Prostate gland (tissue), 2 donors: ENCODE measurements at regions not wholly inside any gene's neighbourhood (a gene's known extent, or its start where the extent isn't known, plus 50 kb on each side); places are given as distances from the start of the nearest gene placed in this dataset.

Source experiments
- POLR2A ChIP-seq: fragments of 450-650 bp; IDR thresholded peaks from one replicate; pipeline ENCODE4 v1.6.1; 2016; ENCODE audit warnings: antibody characterized with exemption, mild to moderate bottlenecking
- TF ChIP-seq, protein P1 (sequence below), 4 experiments: fragments of 200-600 bp in 2 of 4; fragments of 450-650 bp in 2 of 4; sonication (generic) in 2 of 4; IDR thresholded peaks; 1 replicate in 3 of 4; 2 replicates in 1 of 4; pipeline ENCODE4 v1.5.1; 2016 to 2019; ENCODE audit warnings: antibody characterized with exemption in 4 of 4, mild to moderate bottlenecking in 2 of 4, moderate library complexity in 2 of 4

DNA sequence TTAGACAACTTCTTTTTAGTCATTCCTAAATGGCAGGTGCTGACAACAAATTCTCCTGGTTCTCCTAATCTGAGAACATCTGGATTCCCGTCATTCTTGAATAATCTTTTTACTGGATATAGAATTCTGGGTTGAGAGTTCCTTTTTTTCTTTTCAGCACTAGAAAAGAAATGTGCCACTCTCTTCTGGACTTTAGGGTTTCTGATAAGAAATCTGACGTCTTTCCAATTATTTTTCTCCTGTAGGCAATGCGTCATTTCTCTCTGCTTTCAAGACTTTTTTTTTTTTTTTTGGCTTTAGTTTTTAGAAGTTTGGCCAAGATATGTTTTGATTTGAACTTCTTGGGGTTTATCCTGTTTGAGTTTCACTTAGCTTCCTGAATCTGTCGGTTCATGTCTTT is 66.1 kb upstream of the RNF24 start:
- TF ChIP-seq POLR2A: no peak
- TF ChIP-seq, protein P1, sequence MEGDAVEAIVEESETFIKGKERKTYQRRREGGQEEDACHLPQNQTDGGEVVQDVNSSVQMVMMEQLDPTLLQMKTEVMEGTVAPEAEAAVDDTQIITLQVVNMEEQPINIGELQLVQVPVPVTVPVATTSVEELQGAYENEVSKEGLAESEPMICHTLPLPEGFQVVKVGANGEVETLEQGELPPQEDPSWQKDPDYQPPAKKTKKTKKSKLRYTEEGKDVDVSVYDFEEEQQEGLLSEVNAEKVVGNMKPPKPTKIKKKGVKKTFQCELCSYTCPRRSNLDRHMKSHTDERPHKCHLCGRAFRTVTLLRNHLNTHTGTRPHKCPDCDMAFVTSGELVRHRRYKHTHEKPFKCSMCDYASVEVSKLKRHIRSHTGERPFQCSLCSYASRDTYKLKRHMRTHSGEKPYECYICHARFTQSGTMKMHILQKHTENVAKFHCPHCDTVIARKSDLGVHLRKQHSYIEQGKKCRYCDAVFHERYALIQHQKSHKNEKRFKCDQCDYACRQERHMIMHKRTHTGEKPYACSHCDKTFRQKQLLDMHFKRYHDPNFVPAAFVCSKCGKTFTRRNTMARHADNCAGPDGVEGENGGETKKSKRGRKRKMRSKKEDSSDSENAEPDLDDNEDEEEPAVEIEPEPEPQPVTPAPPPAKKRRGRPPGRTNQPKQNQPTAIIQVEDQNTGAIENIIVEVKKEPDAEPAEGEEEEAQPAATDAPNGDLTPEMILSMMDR (IDR thresholded peaks at IDR 0.05): no peak
